ENCODE measurements at regions not wholly inside any gene's neighbourhood (a gene's known extent, or its start where the extent isn't known, plus 50 kb on each side); places are given as distances from the start of the nearest gene placed in this dataset.

DNA sequence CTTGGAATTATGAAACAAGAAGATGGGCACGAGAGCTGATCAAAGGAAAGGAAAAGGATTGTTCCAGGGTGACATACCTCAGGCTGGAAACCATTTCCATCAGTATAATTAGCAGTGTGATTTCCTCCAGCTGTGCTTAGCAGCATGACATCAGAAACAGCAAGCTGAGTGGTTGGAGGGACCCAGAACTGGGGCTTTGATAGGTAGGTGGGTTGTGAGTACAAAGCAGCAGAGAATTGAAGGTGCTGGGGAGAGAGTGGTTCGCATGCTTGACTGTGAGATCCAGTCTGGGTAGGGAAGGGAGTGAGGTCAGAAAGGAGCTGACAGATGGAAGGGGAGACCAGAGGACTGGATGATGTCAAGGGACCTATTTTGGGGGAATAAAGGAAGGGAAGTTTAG lies 90.4 kb downstream of the CD164 start:
- TF ChIP-seq POLR2A (IDR thresholded peaks at IDR 0.05; ENCODE audit: low read length) (no peak), GATA1 (IDR thresholded peaks at IDR 0.05; ENCODE audit: low read depth, low read length) (no peak)
